Peyer's patch (tissue), 4 donors: ENCODE measurements at regions not wholly inside any gene's neighbourhood (a gene's known extent, or its start where the extent isn't known, plus 50 kb on each side); places are given as distances from the start of the nearest gene placed in this dataset.

Source experiments
- CTCF ChIP-seq, 6 experiments: fragments of 450-650 bp in 4 of 6; fragments of 200-600 bp in 2 of 6; sonication (generic) in 1 of 6; IDR thresholded peaks; one replicate each; pipeline ENCODE4 v1.5.1; 2017 to 2019; ENCODE audit warnings: antibody characterized with exemption in 6 of 6, mild to moderate bottlenecking in 3 of 6, moderate library complexity in 1 of 6
- POLR2A ChIP-seq, 2 donors: fragments of 450-650 bp; IDR thresholded peaks; one replicate each; pipeline ENCODE4 v1.5.1; 2017; ENCODE audit warnings: antibody characterized with exemption in 2 of 2, mild to moderate bottlenecking in 2 of 2, moderate library complexity in 2 of 2

DNA sequence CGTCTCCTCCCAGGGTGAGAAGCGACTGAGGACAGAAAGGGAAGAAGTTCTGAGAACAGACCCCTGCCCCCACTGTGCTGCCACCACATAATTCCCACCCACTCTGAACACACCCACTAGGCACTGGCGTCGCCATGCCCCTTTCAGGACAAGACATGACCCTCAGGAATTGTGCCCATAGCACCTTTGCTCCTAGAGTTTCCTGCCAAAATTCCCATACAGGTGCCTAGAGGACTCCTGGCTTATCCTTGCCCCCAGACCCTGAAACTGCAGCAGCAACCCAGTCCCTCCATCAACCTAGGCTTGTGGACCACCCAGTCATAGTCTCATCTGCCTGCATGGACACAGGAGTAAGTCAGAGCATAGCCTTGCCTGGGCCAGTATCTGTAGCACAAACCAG, 157.7 kb upstream of the ZNF267 start:
- TF ChIP-seq CTCF (IDR thresholded peaks at IDR 0.05) (no peak), POLR2A (IDR thresholded peaks at IDR 0.05) (no peak)
